C4-2B (cell line): ENCODE measurements at regions not wholly inside any gene's neighbourhood (a gene's known extent, or its start where the extent isn't known, plus 50 kb on each side); places are given as distances from the start of the nearest gene placed in this dataset.

Experiments used
- CTCF ChIP-seq: fragments of 450-650 bp; conservative IDR thresholded peaks from 2 replicates; pipeline ENCODE4 v1.5.1; 2017; ENCODE audit warnings: mild to moderate bottlenecking
- ZFX ChIP-seq: fragments of 450-650 bp; IDR thresholded peaks from 2 replicates; pipeline ENCODE4 v1.6.1; 2017

- no peak for TF ChIP-seq CTCF
- no peak for TF ChIP-seq ZFX
Observed at GRCh38 chr6:44723439-44724197, 336.1 kb downstream of the CDC5L start.
